ENCODE measurements at regions not wholly inside any gene's neighbourhood (a gene's known extent, or its start where the extent isn't known, plus 50 kb on each side); places are given as distances from the start of the nearest gene placed in this dataset.

GRCh38 chr11:115961159-115962003 lies 457.2 kb upstream of the CADM1 start:
- TF ChIP-seq ESRRG (CRISPR knock-in tag; IDR thresholded peaks at IDR 0.05) (no peak), TSHZ2 (CRISPR knock-in tag; IDR thresholded peaks at IDR 0.05) (no peak), ZC3H10 (CRISPR knock-in tag; IDR thresholded peaks at IDR 0.05) (no peak), ZNF8 (CRISPR knock-in tag; IDR thresholded peaks at IDR 0.05) (no peak)
- ATAC-seq, result no peak

GRCh38 chr11:115959081-115959486 lies 454.9 kb upstream of the CADM1 start:
- ATAC-seq, result no peak
- TF ChIP-seq PPARA (CRISPR knock-in tag; IDR thresholded peaks at IDR 0.05; ENCODE audit: borderline replicate concordance), result no peak
- no peak for TF ChIP-seq TCF4 (CRISPR knock-in tag; IDR thresholded peaks at IDR 0.05; ENCODE audit: borderline replicate concordance)

- TF ChIP-seq TCF4 (CRISPR knock-in tag; IDR thresholded peaks at IDR 0.05; ENCODE audit: borderline replicate concordance) (no peak), ISL1 (CRISPR knock-in tag; IDR thresholded peaks at IDR 0.05) (no peak), ZNF70 (CRISPR knock-in tag; IDR thresholded peaks at IDR 0.05) (no peak)
- no peak for ATAC-seq
These were observed 454.1 kb upstream of the CADM1 start for GRCh38 chr11:115958089-115959000.

- TF ChIP-seq OSR1 (CRISPR knock-in tag; IDR thresholded peaks at IDR 0.05) (no peak), ZC3H10 (CRISPR knock-in tag; IDR thresholded peaks at IDR 0.05) (no peak), SNAI2 (CRISPR knock-in tag; IDR thresholded peaks at IDR 0.05) (no peak), ZNF70 (CRISPR knock-in tag; IDR thresholded peaks at IDR 0.05) (no peak), CSRNP3 (CRISPR knock-in tag; IDR thresholded peaks at IDR 0.05) (no peak)
- no peak for ATAC-seq
These were observed 451.6 kb upstream of the CADM1 start for GRCh38 chr11:115955803-115956202.

- ATAC-seq, result no peak
- TF ChIP-seq CSDC2 (CRISPR knock-in tag; IDR thresholded peaks at IDR 0.05) (no peak), TSHZ2 (CRISPR knock-in tag; IDR thresholded peaks at IDR 0.05) (no peak), GLIS3 (CRISPR knock-in tag; IDR thresholded peaks at IDR 0.05) (no peak), TOX (CRISPR knock-in tag; IDR thresholded peaks at IDR 0.05; ENCODE audit: borderline replicate concordance) (no peak), ZFP3 (CRISPR knock-in tag; IDR thresholded peaks at IDR 0.05) (no peak), ISL1 (CRISPR knock-in tag; IDR thresholded peaks at IDR 0.05) (no peak), ESRRG (CRISPR knock-in tag; IDR thresholded peaks at IDR 0.05) (no peak), ARNTL (CRISPR knock-in tag; IDR thresholded peaks at IDR 0.05; ENCODE audit: borderline replicate concordance, low read depth) (no peak), ZNF8 (CRISPR knock-in tag; IDR thresholded peaks at IDR 0.05) (no peak), POU6F1 (CRISPR knock-in tag; IDR thresholded peaks at IDR 0.05; ENCODE audit: borderline replicate concordance, low read depth) (no peak), CREB5 (CRISPR knock-in tag; IDR thresholded peaks at IDR 0.05; ENCODE audit: low read depth) (no peak), TCF4 (CRISPR knock-in tag; IDR thresholded peaks at IDR 0.05; ENCODE audit: borderline replicate concordance) (no peak), ZNF565 (CRISPR knock-in tag; conservative IDR thresholded peaks at IDR 0.05; ENCODE audit: low read depth) (no peak), ZFP30 (CRISPR knock-in tag; IDR thresholded peaks at IDR 0.05) (no peak), ZC3H10 (CRISPR knock-in tag; IDR thresholded peaks at IDR 0.05) (no peak), OSR1 (CRISPR knock-in tag; IDR thresholded peaks at IDR 0.05) (no peak), PPARA (CRISPR knock-in tag; IDR thresholded peaks at IDR 0.05; ENCODE audit: borderline replicate concordance) (no peak), BACH2 (CRISPR knock-in tag; IDR thresholded peaks at IDR 0.05; ENCODE audit: borderline replicate concordance) (no peak), SNAI2 (CRISPR knock-in tag; IDR thresholded peaks at IDR 0.05) (no peak)
These were observed 446.4 kb upstream of the CADM1 start for GRCh38 chr11:115950660-115951059.
